NCI-H2227 (cell line): ENCODE measurements at regions not wholly inside any gene's neighbourhood (a gene's known extent, or its start where the extent isn't known, plus 50 kb on each side); places are given as distances from the start of the nearest gene placed in this dataset.

Experiments
- DNase-seq: peaks from one replicate; lab custom pipeline; 2025; ENCODE audit not compliant: unreplicated experiment; lab: John Stamatoyannopoulos, UW

DNA sequence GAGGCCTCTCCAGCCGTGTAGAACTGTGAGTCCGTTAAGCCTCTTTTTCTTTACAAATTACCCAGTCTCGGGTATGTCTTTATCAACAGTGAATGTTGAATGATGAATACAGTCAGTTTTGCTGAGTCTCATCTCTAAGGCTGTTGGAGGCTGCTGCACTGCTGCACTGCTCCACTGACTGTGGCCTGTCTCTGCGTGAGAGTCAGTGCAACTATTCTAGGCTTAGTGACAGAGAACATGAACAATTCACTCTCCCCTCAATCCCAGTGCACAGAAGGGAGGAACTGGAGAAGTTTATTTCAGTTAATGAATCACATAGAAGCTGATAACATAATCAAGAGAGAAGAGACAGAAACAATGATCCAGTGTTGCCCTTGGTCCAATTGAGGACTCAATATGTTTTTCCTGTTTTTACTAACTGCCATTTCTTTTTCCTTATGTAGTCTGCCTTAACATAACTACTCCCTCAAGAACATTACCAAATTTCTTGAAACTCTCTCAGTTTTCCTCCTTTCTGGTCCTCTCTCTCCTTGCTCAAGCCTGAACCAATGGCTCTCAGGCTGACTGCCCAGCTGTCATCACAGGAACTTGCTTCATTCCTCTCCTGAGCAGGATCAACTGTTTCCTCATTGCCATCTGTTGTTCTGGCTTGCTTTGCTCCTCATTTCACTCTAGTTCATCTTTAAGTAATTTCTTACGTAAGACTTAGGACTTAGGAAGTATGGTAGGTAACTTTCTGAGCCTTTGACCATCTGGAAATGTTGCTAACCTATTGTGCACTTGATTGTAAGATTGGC lies 483.2 kb downstream of the METTL4 start:
- no peak for DNase-seq

DNA sequence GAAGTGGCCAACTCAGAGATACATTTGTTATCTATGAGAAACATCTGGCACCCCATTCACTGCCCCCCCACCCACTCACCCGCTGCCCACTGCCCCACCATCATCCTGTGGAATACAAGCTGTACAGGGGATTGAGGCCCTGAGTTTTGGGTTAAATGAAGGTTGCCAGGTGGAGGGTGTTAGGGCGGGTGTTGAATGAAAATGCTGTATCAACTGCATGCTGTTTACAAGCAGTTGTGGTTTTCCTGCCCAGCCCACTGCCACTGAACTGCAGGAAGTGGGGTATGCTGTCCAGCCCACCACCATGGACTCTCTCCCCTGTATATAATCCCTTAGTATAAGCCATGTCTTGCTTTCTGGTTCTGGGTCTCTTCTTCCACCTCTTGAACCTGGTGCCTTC lies 481.9 kb downstream of the METTL4 start:
- DNase-seq, result no peak

DNA sequence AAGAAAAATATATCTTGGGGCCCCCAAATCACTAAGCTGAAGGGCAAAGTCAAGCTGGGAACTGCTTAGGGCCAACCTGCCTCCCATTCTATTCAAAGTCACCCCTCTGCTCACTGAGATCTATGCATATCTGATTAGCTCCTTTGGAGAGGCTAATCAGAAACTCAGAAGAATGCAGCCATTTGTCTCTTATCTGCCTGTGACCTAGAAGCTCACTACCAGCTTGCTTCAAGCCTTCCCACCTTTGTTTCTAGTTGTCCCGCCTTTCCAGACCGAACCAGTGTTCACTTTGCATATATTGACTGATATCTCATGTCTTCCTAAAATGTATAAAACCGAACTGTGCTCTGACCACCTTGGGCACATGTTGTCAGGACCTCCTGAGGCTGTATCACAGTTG lies 479.4 kb downstream of the METTL4 start:
- DNase-seq, result no peak

DNA sequence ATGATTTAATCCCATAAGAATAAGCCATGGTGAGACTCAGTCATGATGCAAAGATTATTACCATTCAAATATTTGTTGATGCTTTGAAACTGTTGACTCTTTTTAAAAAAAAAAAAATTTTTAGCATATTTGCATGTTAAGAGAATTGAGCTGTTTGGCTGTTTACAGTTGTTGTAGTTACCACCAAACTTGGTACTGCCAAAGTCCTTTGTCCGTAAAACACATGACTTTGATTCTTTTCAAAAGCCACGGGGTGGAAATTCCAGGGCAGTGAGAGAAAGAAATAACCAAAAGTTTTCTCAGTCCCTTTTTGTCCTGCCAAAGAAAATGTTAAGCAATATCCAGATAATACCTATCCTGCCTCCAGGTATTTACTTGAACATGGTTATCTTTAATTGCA lies 474.8 kb downstream of the METTL4 start:
- no peak for DNase-seq

DNA sequence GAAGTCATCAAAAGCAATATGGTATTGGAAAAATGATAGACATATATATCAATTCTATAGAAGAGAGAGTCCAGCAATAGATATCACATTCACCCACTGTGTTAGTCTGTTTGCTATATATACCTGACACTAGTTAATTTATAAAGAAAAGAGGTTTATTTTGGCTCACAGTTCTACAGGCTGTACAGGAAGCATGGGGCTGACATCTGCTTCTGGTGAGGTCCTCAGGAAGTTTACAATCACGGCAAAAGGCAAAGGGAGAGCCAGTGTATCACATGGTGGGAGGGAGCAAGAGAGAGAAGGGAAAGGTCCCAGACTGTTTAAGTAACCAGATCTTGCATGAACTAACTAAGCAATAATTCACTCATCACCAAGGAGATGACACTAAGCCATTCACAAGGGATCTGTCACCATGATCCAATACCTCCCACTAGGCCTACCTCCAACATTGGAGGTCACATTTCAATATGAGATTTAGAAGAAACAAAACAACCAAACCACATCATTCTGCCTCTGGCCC lies 470.6 kb downstream of the METTL4 start:
- DNase-seq, result no peak

DNA sequence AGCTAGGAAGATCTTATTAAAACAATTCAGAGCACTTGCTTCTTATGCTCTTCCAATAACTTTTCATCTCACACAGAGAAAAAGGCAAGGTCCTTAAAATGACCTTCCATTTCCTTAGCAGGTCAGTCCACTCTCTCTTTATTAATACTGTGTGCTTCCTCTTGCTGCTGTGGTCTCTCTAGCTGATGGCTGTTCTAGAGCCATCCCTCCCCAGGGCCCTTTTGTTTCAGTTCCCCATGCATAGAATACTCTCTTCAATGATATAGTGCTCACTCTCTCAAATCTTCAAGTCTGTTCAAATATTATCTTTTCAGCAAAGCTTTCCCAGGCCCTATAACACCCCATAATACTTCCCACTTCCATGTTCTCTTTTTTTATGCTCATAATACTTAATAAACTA lies 469.3 kb downstream of the METTL4 start:
- DNase-seq, result no peak

DNA sequence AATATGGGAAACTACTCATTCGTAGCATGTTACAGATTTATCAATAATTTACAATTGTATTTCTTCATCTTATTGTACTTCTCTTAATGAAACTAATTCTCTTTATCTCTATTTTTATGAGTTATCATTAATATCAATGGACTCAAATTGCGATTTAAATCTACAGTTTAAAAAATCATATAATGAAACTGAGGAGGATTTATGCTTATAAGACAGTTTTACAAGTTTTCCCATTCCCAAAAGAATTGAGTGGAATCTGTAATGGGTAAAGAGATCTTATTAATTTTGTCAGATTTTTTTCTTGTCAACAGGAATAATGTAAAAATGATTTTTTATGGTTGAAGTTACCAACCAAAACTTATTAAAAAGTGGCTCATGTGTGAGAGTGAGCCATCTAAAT lies 468.0 kb downstream of the METTL4 start:
- DNase-seq, result no peak

DNA sequence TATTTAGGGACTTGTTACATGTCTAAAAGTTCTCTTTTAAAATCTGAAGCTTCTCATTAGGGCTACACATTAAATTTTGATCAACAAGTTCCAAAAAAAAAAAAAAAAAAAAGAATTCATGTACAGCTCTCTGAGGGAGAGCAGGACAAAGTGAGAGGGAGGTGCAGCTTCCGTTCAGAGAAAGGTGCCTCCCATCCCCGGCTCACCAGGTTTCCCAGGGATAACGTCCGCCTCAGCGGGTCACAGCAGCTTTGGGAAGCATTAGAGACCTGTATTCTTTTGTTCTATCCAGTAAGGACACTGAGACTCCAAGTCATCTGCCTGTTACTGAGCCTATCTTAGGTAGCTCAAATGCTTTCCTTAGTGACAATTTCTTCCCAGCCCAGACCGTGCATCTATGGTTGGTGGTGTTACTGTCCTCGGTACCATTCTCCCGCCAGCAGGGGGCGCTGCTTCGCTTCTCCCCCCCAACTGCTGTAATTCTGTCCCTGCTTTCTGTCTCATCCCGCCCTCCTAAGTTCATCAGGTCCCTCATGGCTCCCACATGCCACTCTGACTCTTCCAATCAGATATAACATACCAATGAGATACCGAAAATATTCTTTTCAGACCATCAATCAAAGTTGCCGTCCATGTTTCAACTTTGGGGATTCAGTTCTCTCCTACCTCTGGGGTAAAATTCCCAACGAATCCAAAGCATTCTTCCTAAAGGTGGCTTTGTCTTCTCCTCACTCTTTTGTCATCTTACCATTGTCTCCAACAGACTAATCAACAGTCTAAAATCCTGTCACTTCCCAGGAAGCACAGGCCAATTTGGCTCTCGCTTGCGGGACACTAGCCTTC lies 466.5 kb downstream of the METTL4 start:
- no peak for DNase-seq

DNA sequence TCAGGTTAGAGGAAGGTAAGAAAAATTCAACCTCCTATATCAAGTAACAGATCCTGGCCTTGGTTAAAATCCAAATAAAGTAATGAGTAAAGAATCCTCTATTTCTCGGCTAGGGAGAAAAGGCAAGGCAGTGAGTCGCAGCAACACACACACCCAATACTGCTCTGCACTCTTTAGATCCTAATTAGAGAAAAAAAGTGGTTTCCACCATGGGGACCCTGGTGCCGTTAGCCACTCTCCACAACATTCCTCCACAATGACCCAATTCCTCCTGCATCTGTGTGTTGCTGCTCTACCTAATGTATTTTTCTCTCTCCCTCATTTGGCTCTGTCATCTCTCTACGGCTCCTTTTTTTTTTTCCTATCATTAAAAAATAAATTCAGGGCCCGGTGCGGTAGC lies 462.7 kb downstream of the METTL4 start:
- no peak for DNase-seq

DNA sequence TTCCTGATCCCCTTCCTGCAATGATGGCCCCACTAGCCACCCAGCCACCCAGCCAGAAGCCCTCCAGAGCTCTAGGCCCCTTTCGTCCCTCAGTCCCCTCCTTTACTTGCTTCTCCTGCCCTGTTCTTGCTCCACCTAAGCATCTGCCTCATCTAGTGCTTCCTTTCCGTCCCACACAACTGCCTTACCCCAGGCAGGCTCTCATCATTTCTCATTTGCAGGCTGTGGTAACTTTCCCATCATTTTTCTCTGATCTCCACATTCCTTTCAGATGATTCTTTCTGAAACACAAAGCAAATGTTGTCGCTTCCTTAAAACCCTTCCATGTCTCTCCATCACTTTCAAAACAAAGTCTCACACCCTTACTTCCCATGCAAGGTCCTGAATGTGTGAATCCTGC lies 459.8 kb downstream of the METTL4 start:
- DNase-seq, result no peak

DNA sequence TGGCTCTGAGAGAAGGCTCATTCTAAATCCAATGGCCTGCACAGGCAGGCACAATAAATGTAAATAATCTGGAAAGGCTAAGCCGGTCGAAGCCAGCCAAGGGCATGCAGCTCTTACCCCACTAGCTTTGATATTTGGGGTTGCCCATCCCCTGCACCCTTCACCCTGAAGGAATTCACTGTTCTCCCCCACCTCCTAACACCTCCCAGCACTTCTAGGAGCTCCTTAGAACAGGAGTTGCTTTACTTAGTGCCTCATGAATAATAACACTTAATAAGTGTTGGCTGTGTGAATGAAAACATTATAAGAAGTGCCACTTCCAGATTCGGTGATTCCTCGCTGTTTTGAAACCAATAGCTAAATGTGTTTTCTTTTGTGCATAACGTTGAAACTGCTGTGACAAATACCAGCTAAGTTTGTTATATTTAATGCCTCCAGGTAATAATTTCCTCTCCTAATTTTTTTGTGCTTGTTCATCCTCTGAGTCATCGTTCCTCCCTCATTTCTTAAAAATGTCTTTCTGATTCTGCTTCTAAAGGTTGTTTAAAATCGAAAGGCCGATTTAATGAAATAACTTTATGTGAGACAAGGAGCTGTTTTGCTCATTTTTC lies 458.8 kb downstream of the METTL4 start:
- DNase-seq, result no peak

DNA sequence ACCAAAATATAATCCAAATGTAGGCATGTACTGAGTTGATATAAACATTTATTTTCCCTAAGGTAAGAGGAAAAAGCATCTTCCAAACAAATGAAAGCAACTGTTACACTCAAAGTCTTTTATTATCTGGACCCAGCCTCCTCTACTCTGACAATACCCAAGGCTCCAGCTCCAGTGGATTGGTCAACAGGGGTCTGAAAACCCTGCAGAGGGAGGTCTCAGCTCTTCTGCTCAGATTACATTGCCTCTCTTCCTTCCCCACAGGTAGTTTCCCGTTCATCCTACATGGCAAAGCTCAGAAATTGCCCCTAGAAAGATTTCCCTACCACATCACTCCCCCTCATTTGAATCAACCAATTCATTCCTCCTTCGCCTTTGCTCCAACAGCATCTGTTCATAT lies 457.0 kb downstream of the METTL4 start:
- DNase-seq, result no peak

DNA sequence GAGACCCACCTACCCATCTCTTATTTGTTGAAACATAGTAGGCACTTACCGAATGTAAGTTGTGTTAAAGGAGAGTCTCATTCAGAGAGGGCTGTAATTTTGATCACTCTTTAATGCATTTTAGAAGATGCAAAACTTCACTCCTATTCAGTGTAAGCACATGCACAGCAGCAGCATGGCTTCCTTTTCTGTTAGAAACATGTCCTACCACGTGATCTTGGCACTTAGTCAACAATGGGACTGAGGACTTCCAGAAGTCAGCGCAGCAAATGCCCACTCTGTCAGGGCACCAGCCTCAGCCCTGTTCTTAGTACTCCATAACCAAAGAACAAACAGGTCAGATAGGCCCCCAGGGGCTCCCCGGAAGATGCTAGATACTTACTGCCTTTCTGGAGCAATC lies 456.5 kb downstream of the METTL4 start:
- no peak for DNase-seq

DNA sequence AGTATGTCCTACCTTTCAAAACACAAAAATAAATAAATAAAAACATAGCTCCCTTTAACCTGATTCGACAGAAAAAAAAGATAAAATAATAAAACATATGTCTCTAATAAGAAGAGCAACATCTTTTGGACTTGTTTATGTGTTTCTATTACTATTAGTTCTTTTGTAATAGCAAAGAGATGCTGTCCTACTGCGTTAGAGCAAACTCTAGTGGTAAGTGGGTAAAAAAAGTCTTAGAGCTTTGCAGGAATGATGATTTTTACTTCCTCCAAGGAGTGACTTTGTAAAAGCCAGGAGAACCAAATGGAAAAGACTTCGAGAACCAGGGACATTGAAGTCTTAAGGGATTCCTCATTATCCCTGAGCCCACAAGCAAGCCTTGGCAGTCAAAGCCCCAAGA lies 450.1 kb downstream of the METTL4 start:
- DNase-seq, result no peak

DNA sequence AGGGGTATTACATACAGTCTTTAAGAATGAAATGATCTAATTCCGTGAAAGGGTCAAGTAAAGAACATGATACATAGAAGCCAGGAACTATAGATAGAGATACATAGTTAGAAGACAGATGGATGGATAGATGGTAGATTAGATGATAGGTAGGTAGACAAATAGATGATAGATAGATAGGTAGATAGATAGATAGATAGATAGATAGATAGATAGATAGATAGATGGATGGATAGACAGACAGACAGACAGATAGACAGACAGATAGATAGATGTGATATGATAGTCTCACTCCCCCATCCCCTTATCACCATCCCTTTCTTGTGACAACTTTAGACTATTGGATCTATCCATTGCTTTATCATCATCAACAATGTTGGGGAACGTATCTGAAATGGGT lies 448.2 kb downstream of the METTL4 start:
- no peak for DNase-seq

DNA sequence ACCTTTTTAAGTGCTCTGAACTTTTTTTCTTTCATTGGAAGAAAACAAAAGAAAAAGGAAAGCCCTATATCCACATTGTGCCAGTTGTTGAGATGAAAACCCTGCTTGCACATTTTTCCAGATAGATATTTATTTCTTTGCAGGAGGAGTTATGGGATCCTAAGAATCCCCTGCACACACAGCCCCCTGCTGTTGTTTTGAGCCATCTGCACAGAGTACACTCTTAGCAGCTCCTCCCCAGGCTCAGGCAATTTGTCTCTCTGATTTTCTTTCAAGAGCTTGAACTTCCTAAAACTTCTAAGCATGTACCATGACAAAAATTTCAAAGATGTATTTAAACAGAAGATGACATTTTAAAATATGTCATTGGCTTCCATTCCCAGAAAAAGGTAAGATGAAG lies 436.9 kb downstream of the METTL4 start:
- DNase-seq, result no peak

DNA sequence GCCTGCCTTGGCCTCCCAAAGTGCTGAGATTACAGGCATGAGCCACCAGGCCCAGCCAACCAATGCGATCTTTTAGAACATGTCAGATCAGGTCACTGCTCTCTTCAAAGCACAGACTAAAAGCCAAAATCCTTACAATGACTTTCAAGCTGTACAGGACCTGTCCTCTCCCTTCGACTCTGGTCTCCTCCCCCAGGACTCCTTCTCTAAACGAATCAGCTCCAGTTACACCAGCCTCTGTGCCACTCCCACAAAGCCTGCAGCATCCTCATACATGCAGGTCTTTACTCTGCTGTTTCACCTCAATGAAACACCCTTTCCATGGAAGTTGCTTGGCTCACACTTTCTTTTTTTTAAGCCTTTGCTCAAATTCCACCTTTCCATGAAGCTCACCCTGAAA lies 436.0 kb downstream of the METTL4 start:
- DNase-seq, result no peak

DNA sequence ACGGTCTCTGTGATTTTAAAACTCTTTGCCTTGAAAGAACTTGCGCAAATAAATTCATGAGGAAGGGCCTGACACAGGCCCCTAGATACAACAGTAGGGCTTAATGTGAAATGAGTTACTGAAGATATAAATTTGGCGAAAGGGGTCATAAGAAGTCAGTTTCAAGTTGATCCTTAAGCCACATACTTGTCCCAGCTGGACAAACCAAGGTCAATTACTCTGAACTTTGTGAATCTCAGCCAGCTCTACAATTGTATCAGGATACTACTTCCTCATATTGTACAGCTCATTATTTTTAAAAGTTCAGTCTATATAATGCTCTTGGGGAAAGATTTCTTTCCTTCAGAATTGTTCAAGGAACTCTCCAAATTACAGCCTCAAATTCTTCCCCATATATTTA lies 432.8 kb downstream of the METTL4 start:
- DNase-seq, result no peak

DNA sequence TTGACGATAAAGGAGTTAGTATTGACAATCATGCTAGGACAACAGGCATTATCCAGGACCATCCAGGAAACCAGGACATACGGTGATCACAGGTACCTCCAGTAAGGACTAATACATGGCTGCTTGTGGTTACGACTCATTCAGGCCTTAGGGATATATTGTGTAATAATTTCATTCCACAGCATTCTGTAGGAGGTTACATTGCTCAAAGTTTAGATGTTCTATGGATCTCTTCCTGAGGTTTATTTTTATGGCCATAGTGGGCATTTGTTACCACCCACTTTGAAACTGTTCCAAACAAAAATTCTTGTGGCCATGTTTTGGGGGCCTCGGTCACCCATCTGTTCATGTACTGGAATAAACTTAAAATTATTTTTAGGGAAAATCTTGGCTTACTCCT lies 431.6 kb downstream of the METTL4 start:
- no peak for DNase-seq

DNA sequence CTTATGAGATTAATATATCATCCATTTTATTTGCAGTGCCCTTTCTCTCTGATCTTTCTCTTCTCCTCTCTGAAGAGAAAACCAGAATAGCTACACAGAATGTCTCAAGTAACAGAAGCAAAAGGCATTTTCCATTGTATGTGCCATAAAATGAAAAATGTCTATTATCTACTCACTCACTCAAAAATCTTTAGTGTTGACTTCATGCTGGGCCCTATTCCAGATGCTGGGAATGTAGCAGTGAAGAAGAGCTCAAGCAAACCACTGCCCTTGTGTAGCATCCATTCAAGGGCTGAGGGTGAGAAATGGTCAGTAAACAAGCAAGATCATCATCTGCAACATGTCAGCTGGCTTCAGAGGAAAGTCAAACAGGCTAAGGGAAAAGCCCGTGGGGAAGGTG lies 427.7 kb downstream of the METTL4 start:
- no peak for DNase-seq

DNA sequence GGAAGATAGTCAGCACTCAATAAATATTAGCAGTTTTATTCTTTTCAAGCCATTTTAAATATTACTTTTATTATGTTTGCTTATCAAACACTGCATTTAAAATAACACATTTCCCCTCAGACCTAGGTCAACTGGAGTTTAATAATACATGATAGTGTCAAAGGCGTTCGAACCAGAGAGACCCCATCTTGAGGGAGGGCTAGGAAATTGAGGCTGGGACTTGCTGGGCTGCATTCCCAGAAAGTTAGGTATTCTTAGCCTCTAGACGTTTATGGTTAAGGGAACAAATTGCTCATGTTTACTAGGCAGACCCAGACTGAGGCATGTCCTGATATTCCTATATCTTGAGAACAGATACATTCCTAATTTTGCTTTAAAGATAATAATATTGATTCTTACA lies 426.5 kb downstream of the METTL4 start:
- DNase-seq, result no peak

DNA sequence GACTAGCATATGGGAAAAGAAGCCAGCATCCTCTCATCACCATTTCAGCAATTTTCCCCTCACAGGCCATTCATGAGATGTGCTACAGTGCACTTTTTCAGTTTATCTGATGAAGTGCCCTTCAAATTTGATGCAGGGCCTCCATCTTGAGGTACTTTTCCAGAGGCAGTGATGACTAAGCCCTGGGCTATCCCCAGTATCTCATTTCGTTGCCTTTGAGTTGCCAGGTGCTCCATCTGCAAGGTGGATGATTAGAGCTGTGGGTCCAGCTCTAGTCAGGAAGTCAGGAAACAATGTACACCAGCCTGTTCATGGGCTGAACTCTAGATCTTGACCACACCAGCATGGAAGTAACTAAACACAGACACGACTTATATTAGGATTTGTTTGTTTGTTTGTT lies 425.2 kb downstream of the METTL4 start:
- DNase-seq, result no peak
